SK-N-SH treated with all-trans-retinoic acid at 6 μM for 48 hours (cell line): ENCODE measurements at regions not wholly inside any gene's neighbourhood (a gene's known extent, or its start where the extent isn't known, plus 50 kb on each side); places are given as distances from the start of the nearest gene placed in this dataset.

Source experiments
- ATAC-seq: fragments of 200-7000 bp; cut with Tn5 transposase; 3 replicates; pipeline ENCODE4 v1.9.1; 2020; ENCODE audit warnings: mild to moderate bottlenecking, moderate library complexity
- ARNTL ChIP-seq: fragments of 450-650 bp; formaldehyde crosslinking; IDR thresholded peaks from 2 replicates; pipeline ENCODE4 v1.5.0; 2020; ENCODE audit warnings: low read depth, mild to moderate bottlenecking, moderate library complexity, borderline replicate concordance
- BACH2 ChIP-seq: fragments of 250-450 bp; sonication (Bioruptor Pico); IDR thresholded peaks from 2 replicates; pipeline ENCODE4 v1.9.0; 2021; ENCODE audit warnings: mild to moderate bottlenecking, borderline replicate concordance
- CREB5 ChIP-seq: fragments of 250-450 bp; sonication (Bioruptor Pico); IDR thresholded peaks from 2 replicates; pipeline ENCODE4 v1.5.1; 2020; ENCODE audit warnings: low read depth, mild to moderate bottlenecking, moderate library complexity
- CSRNP3 ChIP-seq: fragments of 250-450 bp; sonication (Bioruptor Pico); IDR thresholded peaks from 2 replicates; pipeline ENCODE4 v1.5.1; 2021; ENCODE audit warnings: mild to moderate bottlenecking, moderate library complexity
- ESRRG ChIP-seq: fragments of 250-450 bp; sonication (Bioruptor Pico); IDR thresholded peaks from 2 replicates; pipeline ENCODE4 v1.6.1; 2021; ENCODE audit warnings: mild to moderate bottlenecking
- GLIS3 ChIP-seq: fragments of 250-450 bp; sonication (Bioruptor Pico); IDR thresholded peaks from 2 replicates; pipeline ENCODE4 v1.5.0; 2020; ENCODE audit warnings: mild to moderate bottlenecking, moderate library complexity
- ISL1 ChIP-seq: fragments of 250-450 bp; sonication (Bioruptor Pico); IDR thresholded peaks from 2 replicates; pipeline ENCODE4 v2.1.2; 2022; ENCODE audit warnings: mild to moderate bottlenecking, moderate library complexity
- OSR1 ChIP-seq: fragments of 250-450 bp; sonication (Bioruptor Pico); IDR thresholded peaks from 2 replicates; pipeline ENCODE4 v1.8.0; 2022; ENCODE audit warnings: moderate library complexity, mild to moderate bottlenecking, inconsistent platforms
- PATZ1 ChIP-seq: fragments of 250-450 bp; sonication (Bioruptor Pico); IDR thresholded peaks from 2 replicates; pipeline ENCODE4 v1.8.0; 2020; ENCODE audit warnings: mild to moderate bottlenecking, moderate library complexity, borderline replicate concordance
- POU6F1 ChIP-seq: fragments of 250-450 bp; sonication (Bioruptor Pico); IDR thresholded peaks from 2 replicates; pipeline ENCODE4 v1.8.0; 2021; ENCODE audit warnings: low read depth, mild to moderate bottlenecking, moderate library complexity, borderline replicate concordance
- PPARA ChIP-seq: fragments of 250-450 bp; sonication (Bioruptor Pico); IDR thresholded peaks from 2 replicates; pipeline ENCODE4 v1.5.0; 2020; ENCODE audit warnings: mild to moderate bottlenecking, borderline replicate concordance
- RARB ChIP-seq: fragments of 250-450 bp; sonication (Bioruptor Pico); IDR thresholded peaks from 2 replicates; pipeline ENCODE4 v1.8.0; 2021; ENCODE audit warnings: mild to moderate bottlenecking, moderate library complexity
- SNAI2 ChIP-seq: fragments of 250-450 bp; sonication (Bioruptor Pico); IDR thresholded peaks from 2 replicates; pipeline ENCODE4 v1.5.0; 2020; ENCODE audit warnings: mild to moderate bottlenecking, moderate library complexity
- TCF4 ChIP-seq: fragments of 250-450 bp; sonication (Bioruptor Pico); IDR thresholded peaks from 2 replicates; pipeline ENCODE4 v1.8.0; 2021; ENCODE audit warnings: mild to moderate bottlenecking, moderate library complexity, borderline replicate concordance
- TOX ChIP-seq: fragments of 250-450 bp; sonication (Bioruptor Pico); IDR thresholded peaks from 2 replicates; pipeline ENCODE4 v1.8.0; 2021; ENCODE audit warnings: mild to moderate bottlenecking, moderate library complexity, borderline replicate concordance
- TSHZ2 ChIP-seq: fragments of 250-450 bp; sonication (Bioruptor Pico); IDR thresholded peaks from 2 replicates; pipeline ENCODE4 v1.5.0; 2020; ENCODE audit warnings: mild to moderate bottlenecking, moderate library complexity
- ZC3H10 ChIP-seq: fragments of 250-450 bp; sonication (Bioruptor Pico); IDR thresholded peaks from 2 replicates; pipeline ENCODE4 v1.5.1; 2021; ENCODE audit warnings: mild to moderate bottlenecking, moderate library complexity
- ZFP3 ChIP-seq: fragments of 250-450 bp; sonication (Bioruptor Pico); IDR thresholded peaks from 2 replicates; pipeline ENCODE4 v1.5.0; 2020; ENCODE audit warnings: mild to moderate bottlenecking, moderate library complexity
- ZFP30 ChIP-seq: fragments of 450-650 bp; formaldehyde crosslinking; IDR thresholded peaks from 2 replicates; pipeline ENCODE4 v1.5.0; 2022; ENCODE audit warnings: mild to moderate bottlenecking, moderate library complexity
- ZNF565 ChIP-seq: fragments of 450-650 bp; formaldehyde crosslinking; conservative IDR thresholded peaks from 2 replicates; pipeline ENCODE4 v1.5.0; 2020; ENCODE audit warnings: low read depth, mild to moderate bottlenecking, moderate library complexity
- ZNF8 ChIP-seq: fragments of 450-650 bp; formaldehyde crosslinking; IDR thresholded peaks from 2 replicates; pipeline ENCODE4 v1.5.0; 2020; ENCODE audit warnings: mild to moderate bottlenecking, moderate library complexity

GRCh38 chr6:112863753-112864152, 516.6 kb downstream of the RFPL4B start (continued):
- TF ChIP-seq CSRNP3 = no peak

GRCh38 chr6:112865131-112865530, 518.0 kb downstream of the RFPL4B start:
- TF ChIP-seq TSHZ2 (CRISPR knock-in tag) = no peak
- no peak for TF ChIP-seq ESRRG (CRISPR knock-in tag)
- no peak for TF ChIP-seq SNAI2 (CRISPR knock-in tag)
- no peak for ATAC-seq

- ATAC-seq = no peak
- no peak for TF ChIP-seq ISL1 (CRISPR knock-in tag)
- no peak for TF ChIP-seq ZFP30 (CRISPR knock-in tag)
- no peak for TF ChIP-seq ZFP3 (CRISPR knock-in tag)
- TF ChIP-seq CSRNP3 = no peak
- TF ChIP-seq CREB5 (CRISPR knock-in tag) = no peak
- TF ChIP-seq SNAI2 (CRISPR knock-in tag) = no peak
- no peak for TF ChIP-seq ZC3H10
- TF ChIP-seq GLIS3 (CRISPR knock-in tag) = no peak
- TF ChIP-seq ESRRG (CRISPR knock-in tag) = no peak
- no peak for TF ChIP-seq RARB (CRISPR knock-in tag)
- no peak for TF ChIP-seq ZNF565 (CRISPR knock-in tag)
- no peak for TF ChIP-seq BACH2 (CRISPR knock-in tag)
- TF ChIP-seq TOX (CRISPR knock-in tag) = no peak
- no peak for TF ChIP-seq ARNTL
- TF ChIP-seq TCF4 (CRISPR knock-in tag) = no peak
- TF ChIP-seq PPARA (CRISPR knock-in tag) = no peak
- no peak for TF ChIP-seq PATZ1
- no peak for TF ChIP-seq OSR1 (CRISPR knock-in tag)
- TF ChIP-seq ZNF8 (CRISPR knock-in tag) = no peak
- TF ChIP-seq POU6F1 (CRISPR knock-in tag) = no peak
Observed at GRCh38 chr6:112874881-112875280, 527.8 kb downstream of the RFPL4B start.
